ENCODE measurements at regions not wholly inside any gene's neighbourhood (a gene's known extent, or its start where the extent isn't known, plus 50 kb on each side); places are given as distances from the start of the nearest gene placed in this dataset.

- ChIA-PET POLR2A (no interaction called here), CTCF (ENCODE audit: low intra/inter-chr PET ratio) (no interaction called here)
- Histone ChIP-seq H3K27ac (ENCODE audit: extremely low read depth, low read depth, low read length) (no peak overlapping the region), H3K27me3 (ENCODE audit: control insufficient read depth in 2 of 2, insufficient read depth in 2 of 2, low read length in 2 of 2) (peaks cover 0 to 19% of the 10 kb centered on the region in 2 experiments; a peak in 2 of 5 replicates), H4K20me1 (replicated peaks; ENCODE audit: control insufficient read depth, insufficient read depth, low read length) (no peaks in the 10 kb centered on the region), H3K36me3 (ENCODE audit: control insufficient read depth, insufficient read depth, low read length) (no peaks in the 10 kb centered on the region), H3K9ac (ENCODE audit: insufficient read depth in 1 of 2, low read depth in 2 of 2, low read length in 2 of 2) (no peak overlapping the region; a peak in 1 of 4 replicates), H2AFZ (ENCODE audit: low read depth, low read length) (no peak overlapping the region), H3K4me1 (replicated peaks in 1 of 2; ENCODE audit: control insufficient read depth in 2 of 2, insufficient read depth in 2 of 2, low read length in 2 of 2) (no peaks in the 10 kb centered on the region), H3K9me3 (replicated peaks; ENCODE audit: control insufficient read depth, insufficient read depth, low read depth, low read length) (no peaks in the 10 kb centered on the region), H3K79me2 (ENCODE audit: control insufficient read depth, insufficient read depth, low read length) (no peaks in the 10 kb centered on the region), H3K4me2 (ENCODE audit: insufficient read depth, low read length) (no peak overlapping the region), H3K4me3 (no peak overlapping the region), H3K9me1 (ENCODE audit: control insufficient read depth, insufficient read depth, low read length) (no peaks in the 10 kb centered on the region)
- DNase-seq (ENCODE audit: extremely low read depth in 1 of 4, low spot score in 3 of 4) = no peak
- FAIRE-seq = no peak
- in situ Hi-C loops (cut with MboI) = no loop called here
- no peak for TF ChIP-seq ZNF280B (CRISPR knock-in tag; IDR thresholded peaks at IDR 0.05)
- TF ChIP-seq RNF2 (IDR thresholded peaks at IDR 0.05) = no peak
- TF ChIP-seq CAMTA2 (CRISPR knock-in tag; conservative IDR thresholded peaks at IDR 0.05) = no peak
- TF ChIP-seq PATZ1 (CRISPR knock-in tag; IDR thresholded peaks at IDR 0.05; ENCODE audit: borderline replicate concordance) = no peak
- TF ChIP-seq CXXC5 (CRISPR knock-in tag; IDR thresholded peaks at IDR 0.05) = no peak
- TF ChIP-seq RFX7 (CRISPR knock-in tag; IDR thresholded peaks at IDR 0.05) = no peak
- TF ChIP-seq ZNF586 (CRISPR knock-in tag; conservative IDR thresholded peaks at IDR 0.05) = no peak
- BruUV-seq (replicated peaks) = no TSS peak
- intact Hi-C loops (cut with micrococcal nuclease) = no loop called here
- no peak for ATAC-seq
- 0% methylated on average over 1 of the region's 2 CpGs for WGBS (ENCODE audit: insufficient coverage, low coverage, missing lambda C conversion rate)
Measured at GRCh38 chr2:8151888-8152287, 530.0 kb upstream of the ID2 start.

Data from K562 (cell line).